Hepatocyte (in vitro differentiated cells): ENCODE measurements at regions not wholly inside any gene's neighbourhood (a gene's known extent, or its start where the extent isn't known, plus 50 kb on each side); places are given as distances from the start of the nearest gene placed in this dataset.

Experiments used
- CTCF ChIP-seq: fragments of 200-600 bp; sonication (generic); IDR thresholded peaks from 2 replicates; pipeline ENCODE4 v1.5.1; 2016; ENCODE audit warnings: antibody characterized with exemption, mild to moderate bottlenecking; ENCODE audit not compliant: poor library complexity
- EZH2 ChIP-seq: fragments of 200-600 bp; sonication (generic); IDR thresholded peaks from 2 replicates; pipeline ENCODE4 v1.6.1; 2016; ENCODE audit warnings: antibody characterized with exemption, mild to moderate bottlenecking, borderline replicate concordance
- EZH2phosphoT487 ChIP-seq: fragments of 200-600 bp; sonication (generic); IDR thresholded peaks from one replicate; pipeline ENCODE4 v1.6.1; 2018; ENCODE audit warnings: antibody characterized with exemption, mild to moderate bottlenecking, low read depth, moderate library complexity; ENCODE audit not compliant: unreplicated experiment, severe bottlenecking

DNA sequence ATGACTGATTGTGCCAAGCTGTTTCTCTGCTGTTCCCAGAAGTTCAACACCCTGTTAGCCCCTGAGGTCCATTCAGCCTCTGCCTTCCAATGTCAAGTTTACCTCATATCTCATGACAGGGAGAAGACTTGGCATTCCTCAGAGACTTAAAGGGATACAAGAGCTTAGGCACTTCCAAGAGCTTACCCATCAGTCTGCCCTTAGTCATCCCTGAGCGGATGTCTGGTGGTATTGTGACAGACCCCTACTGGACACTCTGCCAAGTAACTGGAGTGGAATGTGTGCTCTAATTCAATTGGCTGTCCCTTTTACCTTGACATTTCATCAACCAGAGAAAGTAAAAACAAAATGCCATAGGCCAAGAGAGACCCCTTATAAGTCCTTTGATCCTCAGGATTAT lies 151.5 kb downstream of the AASDHPPT start:
- TF ChIP-seq CTCF = no peak
- TF ChIP-seq EZH2 = no peak
- TF ChIP-seq EZH2phosphoT487 = no peak
